Body of pancreas (tissue), 4 donors: ENCODE measurements at regions not wholly inside any gene's neighbourhood (a gene's known extent, or its start where the extent isn't known, plus 50 kb on each side); places are given as distances from the start of the nearest gene placed in this dataset.

ENCODE experiments used
- CTCF ChIP-seq, 7 experiments: fragments of 450-650 bp in 4 of 7; fragments of 200-600 bp in 3 of 7; sonication (generic) in 3 of 7; IDR thresholded peaks; one replicate each; pipeline ENCODE4 v1.5.1; 2016 to 2019; ENCODE audit warnings: antibody characterized with exemption in 7 of 7
- POLR2A ChIP-seq, 3 donors: fragments of 450-650 bp; IDR thresholded peaks; one replicate each; pipeline ENCODE4 v1.6.1; 2016; ENCODE audit warnings: antibody characterized with exemption in 3 of 3, mild to moderate bottlenecking in 2 of 3

GRCh38 chr10:22852712-22853353 lies 75.0 kb upstream of the ARMC3 start:
- no peak for TF ChIP-seq CTCF (IDR thresholded peaks at IDR 0.05)
- TF ChIP-seq POLR2A (IDR thresholded peaks at IDR 0.05), result no peak
